GM19043 (cell line): ENCODE measurements at regions not wholly inside any gene's neighbourhood (a gene's known extent, or its start where the extent isn't known, plus 50 kb on each side); places are given as distances from the start of the nearest gene placed in this dataset.

Experiments used
- ATAC-seq: cut with Tn5 transposase; IDR thresholded peaks from one replicate; pipeline ENCODE4 v1.9.1; 2021; ENCODE audit warnings: low read depth; ENCODE audit not compliant: unreplicated experiment

DNA sequence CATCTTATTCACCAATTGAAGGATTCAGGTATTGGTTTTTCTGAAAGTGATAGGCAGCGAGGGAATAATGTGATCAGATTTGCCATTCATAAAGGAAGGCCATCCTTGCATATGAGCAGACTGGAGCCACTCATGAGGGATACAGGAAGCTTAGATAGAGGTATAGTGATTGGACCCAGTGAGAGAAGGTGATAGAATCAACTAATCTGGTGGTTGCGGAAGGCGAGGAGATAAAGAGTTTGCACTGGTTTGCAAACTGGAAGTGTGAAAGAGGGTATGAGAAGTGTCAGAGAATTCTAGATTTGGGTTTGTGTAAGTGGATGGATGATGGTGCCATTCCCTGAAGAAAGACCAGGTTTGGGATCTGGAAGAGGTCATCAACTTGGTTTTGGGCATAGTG lies 57.3 kb upstream of the RASGEF1B start:
- no peak for ATAC-seq

DNA sequence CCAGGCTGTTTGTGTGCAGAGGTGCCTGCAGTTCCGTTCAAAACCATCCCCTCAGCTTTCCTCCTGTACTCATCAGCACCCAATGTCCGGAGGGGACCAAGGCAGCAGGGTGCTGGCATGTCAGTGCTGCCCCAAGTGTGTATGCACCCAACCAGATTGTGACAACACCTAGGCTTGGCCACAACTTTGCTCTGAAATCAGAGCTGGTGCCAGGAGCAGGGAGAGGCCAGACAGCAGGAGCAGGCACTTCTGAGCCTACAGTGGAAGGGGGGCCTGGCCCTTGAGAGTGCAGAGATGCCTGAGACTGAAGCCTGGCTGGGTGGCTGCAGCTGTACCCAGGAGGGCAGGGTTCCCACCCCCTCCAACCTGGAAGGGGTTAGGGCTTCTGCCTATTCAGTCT lies 56.5 kb upstream of the RASGEF1B start:
- no peak for ATAC-seq

DNA sequence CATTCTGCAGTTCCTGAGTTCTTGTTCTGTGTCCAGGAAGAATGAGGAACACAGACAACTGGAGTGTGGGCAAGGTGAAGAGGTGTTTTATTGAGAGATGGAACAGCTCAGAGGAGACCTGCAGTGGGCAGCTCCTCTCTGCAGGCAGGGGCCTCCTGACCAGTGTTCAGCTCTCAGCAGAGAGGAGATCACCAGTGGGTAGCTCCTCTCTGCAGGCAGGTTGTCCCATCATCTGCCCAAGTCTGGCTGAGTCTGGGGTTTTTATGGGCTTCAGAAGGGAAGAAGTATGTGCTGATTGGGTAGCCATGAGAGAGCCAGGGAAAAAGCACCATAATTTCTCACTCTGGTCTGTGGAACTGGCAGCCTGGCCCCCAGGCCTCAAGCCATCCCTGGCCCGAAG lies 56.0 kb upstream of the RASGEF1B start:
- ATAC-seq: no peak

- ATAC-seq: no peak
Observed at GRCh38 chr4:81527115-81527514, 55.4 kb upstream of the RASGEF1B start.

GRCh38 chr4:81526706-81527105 lies 55.0 kb upstream of the RASGEF1B start:
- ATAC-seq: no peak

DNA sequence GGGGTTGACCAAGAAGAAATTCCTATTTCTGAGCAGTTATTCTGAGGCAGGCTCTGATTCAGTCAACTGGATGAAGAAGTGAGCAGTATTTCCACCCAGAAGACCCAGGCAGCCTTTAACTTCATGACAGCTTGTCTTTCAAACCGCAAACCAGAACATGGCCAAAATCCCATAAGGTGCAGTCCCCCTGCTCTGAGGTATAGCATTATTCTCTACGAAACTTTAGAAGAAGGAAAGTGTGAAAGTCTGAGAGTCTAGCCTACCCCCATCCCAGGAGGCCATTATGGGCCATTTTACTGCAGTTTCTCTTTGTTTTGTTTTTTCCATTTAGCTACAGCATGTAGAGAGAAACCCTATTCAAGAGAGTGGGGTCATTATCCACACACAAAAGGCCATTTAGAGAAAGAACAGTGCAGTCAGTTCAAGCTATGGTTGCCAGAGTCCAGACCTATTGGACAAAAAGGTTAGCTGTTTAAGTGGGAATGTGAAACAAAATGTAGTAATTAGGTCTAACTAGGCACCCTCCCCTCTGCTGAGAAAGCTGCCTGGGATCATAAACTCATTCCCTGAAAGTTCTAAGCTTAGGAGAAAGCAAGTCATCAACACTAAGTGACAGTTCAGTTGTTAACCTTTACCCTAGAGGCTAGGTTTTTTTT lies 52.1 kb upstream of the RASGEF1B start:
- ATAC-seq: no peak

DNA sequence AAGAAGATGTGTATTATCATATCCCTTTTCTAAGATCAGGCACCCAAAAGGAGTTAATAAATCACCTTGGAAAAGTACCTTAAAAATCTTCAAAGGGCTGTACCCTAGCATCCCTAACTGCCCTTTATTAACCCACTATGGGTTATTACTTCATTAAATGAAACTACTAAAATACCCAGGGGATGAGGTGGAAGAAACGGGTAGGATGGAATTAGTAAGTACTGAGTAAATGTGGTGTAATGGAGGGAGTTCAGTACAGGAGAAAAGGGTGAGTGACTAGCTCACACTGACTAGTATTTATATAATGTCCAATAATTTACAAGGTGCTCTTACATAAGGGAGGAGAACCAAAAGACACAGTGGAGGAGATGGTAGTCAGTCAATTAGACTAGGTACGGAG lies 51.0 kb upstream of the RASGEF1B start:
- no peak for ATAC-seq

DNA sequence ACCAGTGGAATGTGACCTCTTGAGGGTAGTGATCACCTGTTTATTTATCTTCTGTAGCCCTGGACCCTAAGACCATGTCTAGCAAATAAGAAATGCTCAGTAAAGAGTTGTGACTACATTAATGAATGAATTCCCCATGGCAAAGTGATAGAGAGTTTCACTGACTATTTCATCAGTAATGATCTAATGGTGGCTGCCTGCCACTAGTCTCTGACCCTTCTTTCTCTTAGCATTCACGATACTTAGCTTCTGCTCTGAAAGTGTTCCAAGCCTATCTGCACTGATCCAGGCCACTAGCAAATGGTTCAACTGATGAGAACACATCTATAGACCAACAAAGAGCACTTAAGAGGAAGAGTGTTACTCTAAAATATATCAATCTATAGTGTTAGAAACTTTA lies 50.0 kb upstream of the RASGEF1B start:
- no peak for ATAC-seq
